Lower lobe of right lung (tissue), 2 donors: ENCODE measurements at regions not wholly inside any gene's neighbourhood (a gene's known extent, or its start where the extent isn't known, plus 50 kb on each side); places are given as distances from the start of the nearest gene placed in this dataset.

ENCODE experiments used
- ATAC-seq, 2 donors: fragments of 200-7000 bp; cut with Tn5 transposase; one replicate each; pipeline ENCODE4 v1.9.1; 2020 to 2022; ENCODE audit warnings: mild to moderate bottlenecking in 2 of 2, moderate library complexity in 2 of 2
- DNase-seq: peaks from one replicate; pipeline ENCODE4 v3.0.0-alpha.2; 2020
- H3K27ac ChIP-seq: fragments of 200-600 bp; one replicate; pipeline ENCODE4 v1.8.0; 2022
- H3K27me3 ChIP-seq: fragments of 200-600 bp; one replicate; pipeline ENCODE4 v1.8.0; 2022; ENCODE audit warnings: low read depth
- H3K36me3 ChIP-seq: fragments of 200-600 bp; one replicate; pipeline ENCODE4 v1.8.0; 2022; ENCODE audit warnings: mild to moderate bottlenecking
- H3K4me1 ChIP-seq: fragments of 200-600 bp; one replicate; pipeline ENCODE4 v1.8.0; 2022
- H3K4me3 ChIP-seq: fragments of 200-600 bp; one replicate; pipeline ENCODE4 v1.8.0; 2022; ENCODE audit warnings: mild to moderate bottlenecking
- H3K9me3 ChIP-seq: fragments of 200-600 bp; one replicate; pipeline ENCODE4 v1.8.0; 2022
- CTCF ChIP-seq: fragments of 200-600 bp; IDR thresholded peaks from one replicate; pipeline ENCODE4 v1.8.0; 2022; ENCODE audit warnings: antibody characterized with exemption, mild to moderate bottlenecking
- intact Hi-C: fragments of 100-400 bp; cut with DNase I; formaldehyde crosslinking; loops from one replicate; pipeline ENCODE4 v1.11.0; 2022
- donor health status: DM: no; HTN: yes; CAD: no; lungs with severe emphysema.

GRCh38 chr2:116891191-116891590, 923.3 kb upstream of the DDX18 start:
- Histone ChIP-seq H3K36me3 (no peaks in the 10 kb centered on the region), H3K4me1 (no peaks in the 10 kb centered on the region), H3K27ac (no peak overlapping the region), H3K27me3 (no peaks in the 10 kb centered on the region), H3K9me3 (no peaks in the 10 kb centered on the region), H3K4me3 (no peak overlapping the region)
- no peak for TF ChIP-seq CTCF
- no peak for ATAC-seq
- intact Hi-C loops: no loop called here
- DNase-seq: no peak

GRCh38 chr2:116911540-116911939, 903.0 kb upstream of the DDX18 start:
- H3K27me3 ChIP-seq: no peaks in the 10 kb centered on the region
- H3K36me3 ChIP-seq: no peaks in the 10 kb centered on the region
- H3K9me3 ChIP-seq: no peaks in the 10 kb centered on the region
- DNase-seq (no peak), ATAC-seq (no peak)
- no peak overlapping the region for H3K27ac ChIP-seq
- H3K4me1 ChIP-seq: no peaks in the 10 kb centered on the region
- no peak for TF ChIP-seq CTCF
- intact Hi-C loops: no loop called here
- H3K4me3 ChIP-seq: no peak overlapping the region

- H3K4me1 ChIP-seq: no peaks in the 10 kb centered on the region
- ATAC-seq (no peak), DNase-seq (no peak)
- no peak overlapping the region for H3K4me3 ChIP-seq
- no peak overlapping the region for H3K27ac ChIP-seq
- intact Hi-C loops: no loop called here
- no peaks in the 10 kb centered on the region for H3K27me3 ChIP-seq
- H3K9me3 ChIP-seq: no peaks in the 10 kb centered on the region
- H3K36me3 ChIP-seq: no peaks in the 10 kb centered on the region
- TF ChIP-seq CTCF: no peak
Observed at GRCh38 chr2:116915673-116916072, 898.8 kb upstream of the DDX18 start.

- TF ChIP-seq CTCF: no peak
- no peaks in the 10 kb centered on the region for H3K4me1 ChIP-seq
- H3K9me3 ChIP-seq: no peaks in the 10 kb centered on the region
- DNase-seq: no peak
- ATAC-seq: no peak
- H3K4me3 ChIP-seq: no peak overlapping the region
- intact Hi-C loops: no loop called here
- H3K27ac ChIP-seq: no peak overlapping the region
- H3K36me3 ChIP-seq: no peaks in the 10 kb centered on the region
- H3K27me3 ChIP-seq: no peaks in the 10 kb centered on the region
Observed at GRCh38 chr2:116917196-116917595, 897.3 kb upstream of the DDX18 start.

GRCh38 chr2:116918574-116918973, 895.9 kb upstream of the DDX18 start:
- no peak overlapping the region for H3K4me3 ChIP-seq
- no peaks in the 10 kb centered on the region for H3K36me3 ChIP-seq
- intact Hi-C loops: no loop called here
- ATAC-seq (no peak), DNase-seq (no peak)
- no peak for TF ChIP-seq CTCF
- no peaks in the 10 kb centered on the region for H3K9me3 ChIP-seq
- H3K27me3 ChIP-seq: no peaks in the 10 kb centered on the region
- H3K27ac ChIP-seq: no peak overlapping the region
- no peaks in the 10 kb centered on the region for H3K4me1 ChIP-seq

GRCh38 chr2:116922414-116922813, 892.1 kb upstream of the DDX18 start:
- H3K27me3 ChIP-seq: no peaks in the 10 kb centered on the region
- DNase-seq: no peak
- no peaks in the 10 kb centered on the region for H3K9me3 ChIP-seq
- no peak overlapping the region for H3K4me3 ChIP-seq
- intact Hi-C loops: no loop called here
- no peaks in the 10 kb centered on the region for H3K36me3 ChIP-seq
- H3K27ac ChIP-seq: no peak overlapping the region
- H3K4me1 ChIP-seq: no peaks in the 10 kb centered on the region
- no peak for TF ChIP-seq CTCF
- no peak for ATAC-seq
